ENCODE measurements at regions not wholly inside any gene's neighbourhood (a gene's known extent, or its start where the extent isn't known, plus 50 kb on each side); places are given as distances from the start of the nearest gene placed in this dataset.

DNA sequence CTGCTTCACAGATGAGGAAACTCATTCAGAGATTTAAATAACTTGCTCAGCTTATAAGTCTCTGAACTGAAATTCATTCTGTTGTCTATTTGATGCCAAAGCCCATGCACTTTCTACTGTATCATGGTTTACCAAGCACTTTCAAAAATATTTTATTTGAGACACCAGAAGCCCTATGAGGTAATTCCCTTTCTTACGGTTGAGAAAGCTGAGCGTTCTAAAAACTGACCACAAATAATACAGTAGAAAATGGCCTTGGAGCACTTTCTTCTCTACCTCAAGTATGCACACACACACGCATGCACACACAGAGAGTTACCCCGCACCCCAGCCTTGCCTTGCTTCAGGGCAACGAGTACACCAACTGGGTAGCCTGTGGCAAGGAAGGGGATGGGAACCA lies 228.5 kb downstream of the RFC3 start:
- DNase-seq, result no peak

DNA sequence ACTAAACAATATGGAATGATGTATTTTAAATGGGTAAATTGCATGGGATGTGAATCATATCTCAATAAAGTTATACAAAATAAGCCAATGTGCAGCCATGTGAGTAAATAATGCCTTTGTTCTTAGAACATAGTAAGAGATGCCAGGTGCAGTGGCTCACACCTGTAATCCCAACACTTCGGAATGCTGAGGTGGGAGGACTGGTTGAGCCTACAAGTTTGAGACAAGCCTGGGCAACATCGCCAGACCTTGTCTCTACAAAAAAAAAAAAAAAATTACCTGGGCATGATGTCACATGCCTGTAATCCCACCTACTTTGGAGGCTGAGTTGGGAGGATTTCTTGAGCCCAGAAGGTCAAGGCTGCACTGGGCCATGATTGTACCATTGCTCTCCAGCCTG lies 230.7 kb downstream of the RFC3 start:
- DNase-seq, result no peak

DNA sequence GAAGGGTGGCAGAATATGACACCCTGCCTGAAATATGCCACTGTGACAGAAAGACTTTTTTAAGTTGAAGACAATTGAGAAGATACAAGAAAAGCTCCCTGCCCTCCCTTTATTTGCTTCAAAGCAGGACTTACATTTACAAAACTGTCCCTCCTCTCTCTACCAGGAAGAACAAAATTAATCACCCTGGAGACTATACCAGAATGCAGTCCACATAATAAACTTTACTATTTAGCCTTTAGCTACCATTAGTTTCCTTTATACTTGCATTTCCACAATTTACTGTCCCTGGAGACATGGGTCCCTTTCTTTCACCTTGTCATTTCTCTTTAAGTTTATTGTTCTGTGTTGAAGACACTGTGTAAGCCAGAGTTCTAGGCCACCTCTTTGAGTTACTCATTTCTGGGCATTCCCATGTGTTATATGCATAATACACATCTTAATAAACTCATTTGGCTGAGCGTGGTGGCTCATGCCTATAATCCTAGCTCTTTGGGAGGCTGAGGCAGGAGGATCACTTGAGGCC lies 238.8 kb downstream of the RFC3 start:
- no peak for DNase-seq

DNA sequence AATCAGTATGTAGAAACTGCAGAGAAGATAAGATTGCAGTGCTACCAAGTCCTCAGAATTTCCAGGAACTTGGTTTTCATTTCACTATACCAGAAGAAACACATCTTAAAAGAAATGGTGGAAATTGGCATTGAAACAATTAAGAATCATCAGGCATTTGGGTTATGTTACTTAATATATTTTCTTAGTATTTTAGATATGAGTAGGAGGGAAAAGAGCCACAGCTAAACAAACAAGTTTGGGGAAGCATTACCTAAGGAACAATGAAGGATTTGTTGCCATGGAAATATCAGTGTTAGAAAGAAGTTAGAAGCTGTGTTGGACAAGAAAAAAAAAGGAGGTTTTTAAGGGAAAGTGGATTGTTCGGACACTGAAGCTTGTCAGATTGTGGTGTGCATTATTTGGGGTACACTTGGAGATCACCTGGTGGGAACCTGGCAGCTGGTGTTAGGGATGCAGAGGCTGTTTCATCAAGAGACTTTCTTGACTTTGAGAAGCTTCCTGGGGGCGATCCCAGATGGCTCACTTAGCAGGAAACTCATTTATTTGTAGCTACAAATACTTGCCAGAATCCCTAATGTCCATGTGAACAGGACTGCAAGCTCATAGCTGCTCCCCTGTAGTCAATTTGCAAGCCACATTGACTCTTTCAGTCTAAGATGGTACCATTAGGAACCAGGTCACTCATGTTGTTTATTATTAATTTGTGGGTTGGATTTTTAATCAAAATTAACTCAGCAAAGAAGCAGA lies 246.7 kb downstream of the RFC3 start:
- no peak for DNase-seq

DNA sequence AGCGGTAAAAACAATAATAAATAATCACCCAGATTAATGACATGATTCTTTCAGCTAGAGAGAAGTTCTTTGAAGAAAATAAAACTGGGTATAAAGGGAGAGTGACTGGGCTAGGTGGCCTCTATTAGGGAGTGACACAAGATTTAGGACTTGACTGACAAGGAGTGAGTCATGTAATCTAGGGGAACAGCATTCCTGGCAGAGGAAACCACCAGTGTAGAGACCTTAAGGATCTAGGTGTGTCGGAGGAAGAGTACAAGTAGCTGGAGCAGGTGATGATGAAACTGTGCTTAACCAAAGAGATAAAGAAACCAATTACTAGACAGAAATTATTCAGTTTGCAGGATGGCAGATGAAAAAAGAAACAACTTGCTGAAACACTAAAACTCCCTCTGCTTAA lies 248.0 kb downstream of the RFC3 start:
- DNase-seq, result no peak

DNA sequence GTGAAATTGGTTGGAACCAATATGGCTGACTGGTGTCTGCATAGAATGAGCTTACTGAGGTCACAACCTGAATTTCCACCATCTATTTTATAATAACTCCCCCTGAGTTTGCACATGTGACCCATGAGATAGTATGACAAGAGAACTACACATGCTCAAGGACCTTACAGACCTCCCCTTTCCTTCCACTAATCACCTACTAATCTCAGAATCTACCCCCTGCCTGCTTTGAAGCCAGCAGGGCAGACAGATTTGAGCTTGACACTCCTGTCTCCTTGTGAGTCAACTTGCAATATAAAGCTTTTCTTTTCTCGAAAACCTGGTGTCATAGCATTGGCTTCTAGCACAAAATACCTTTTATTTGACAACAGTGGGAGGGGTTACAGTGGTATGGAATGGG lies 248.4 kb downstream of the RFC3 start:
- DNase-seq, result no peak

DNA sequence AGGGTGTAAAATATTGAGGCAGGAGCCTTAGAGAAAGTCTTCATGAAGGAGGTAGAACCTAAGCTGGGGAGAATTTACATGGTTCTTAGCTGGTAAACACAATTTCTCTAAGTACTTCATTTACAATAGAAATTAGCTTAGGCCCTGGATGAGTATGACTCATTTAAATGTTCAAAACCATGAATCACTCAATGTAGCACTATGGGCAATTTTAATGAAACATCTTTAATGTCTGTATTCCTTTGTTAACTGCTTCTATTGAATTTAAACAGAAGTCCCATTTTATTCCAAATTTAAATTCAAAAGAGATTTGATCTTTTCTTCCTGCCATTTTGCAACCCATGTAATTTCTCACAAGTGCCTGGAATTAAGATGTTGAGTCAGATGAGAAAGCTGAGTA lies 252.1 kb downstream of the RFC3 start:
- no peak for DNase-seq

DNA sequence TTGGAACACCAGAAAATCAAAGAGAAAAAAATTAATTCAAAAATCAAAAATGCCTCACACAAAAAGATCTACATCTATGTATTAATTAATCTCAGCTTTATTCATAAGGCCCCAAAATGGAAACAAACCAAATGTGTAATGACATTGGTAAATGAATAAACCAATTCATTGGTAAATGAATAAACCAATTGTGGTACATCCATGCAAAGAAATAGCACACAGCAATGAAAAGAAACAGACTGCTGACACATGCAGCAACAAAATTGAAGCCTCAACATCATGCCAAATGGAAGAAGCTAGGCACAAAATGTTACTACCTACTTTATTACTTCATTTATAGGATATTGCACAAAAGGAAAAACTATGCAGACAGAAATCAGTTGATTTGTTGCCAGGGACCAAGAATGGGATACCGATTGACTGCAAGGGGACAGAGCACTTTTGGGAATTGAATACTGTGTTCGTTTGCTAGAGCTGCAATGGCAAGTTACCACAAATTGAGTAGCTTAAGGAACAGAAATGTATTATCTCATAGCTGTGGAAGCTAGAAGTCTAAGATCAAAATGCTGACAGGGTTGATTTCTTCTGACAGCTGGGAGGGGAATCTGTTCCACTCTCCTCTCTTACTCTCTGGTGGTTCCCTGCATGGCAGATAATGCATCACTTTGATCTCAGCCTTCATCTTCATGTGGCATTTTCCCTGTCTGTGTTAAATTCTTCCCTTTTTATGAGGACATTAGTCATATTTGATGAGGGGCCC lies 252.8 kb downstream of the RFC3 start:
- DNase-seq, result no peak

DNA sequence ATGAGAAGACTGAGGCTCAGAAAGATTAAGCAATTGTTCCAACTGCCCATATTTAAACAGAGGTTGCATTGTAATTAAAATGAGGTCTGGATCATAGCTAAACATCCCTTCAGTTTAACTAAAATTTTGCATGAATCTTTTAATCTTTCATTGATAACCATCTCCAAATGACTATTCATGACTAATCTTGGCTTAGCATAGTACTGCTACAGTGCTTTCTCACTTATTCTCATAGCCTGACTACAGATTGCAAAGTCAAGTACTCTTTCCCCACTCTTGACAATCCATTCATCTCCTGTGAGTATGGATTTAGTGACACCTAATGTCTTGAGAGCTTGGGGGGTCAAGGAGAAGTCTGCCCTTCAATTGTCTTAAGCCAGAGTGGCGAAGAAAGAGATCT lies 258.4 kb downstream of the RFC3 start:
- DNase-seq, result no peak

DNA sequence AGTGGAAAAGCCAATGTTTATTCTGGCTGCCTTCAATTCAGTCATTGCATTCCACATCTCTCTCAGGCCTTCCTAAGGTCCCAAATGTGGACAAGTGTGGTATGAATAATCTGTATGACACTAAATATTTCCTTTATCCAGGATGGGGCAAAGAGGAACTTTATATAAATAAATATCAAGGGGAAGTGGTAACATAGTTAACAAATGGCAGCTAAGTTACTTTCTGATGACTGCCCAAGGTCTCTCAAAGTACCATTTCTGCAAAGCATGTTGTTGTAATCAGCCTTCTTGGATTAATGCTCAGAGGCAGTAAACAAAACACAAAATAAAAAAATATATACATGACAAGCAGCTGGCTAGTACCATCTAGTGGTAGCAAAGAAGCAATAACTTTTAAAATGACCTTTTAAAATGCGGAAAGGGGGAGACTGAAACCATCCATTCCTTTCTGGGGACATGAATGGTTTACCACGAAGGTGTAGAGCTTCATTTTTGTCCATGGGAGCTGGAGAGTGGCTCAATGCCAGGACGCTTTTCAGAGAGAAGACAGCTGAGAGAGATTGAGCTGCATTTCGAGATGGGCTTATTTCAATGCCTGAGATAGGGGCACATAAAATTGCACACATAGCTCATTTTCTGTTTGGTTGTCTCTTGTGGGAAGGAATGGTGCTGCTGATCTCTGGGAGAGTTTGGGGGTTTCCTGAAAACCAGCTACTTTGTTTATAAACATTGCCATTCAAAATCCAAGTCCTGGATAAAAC lies 259.2 kb downstream of the RFC3 start:
- DNase-seq, result no peak

DNA sequence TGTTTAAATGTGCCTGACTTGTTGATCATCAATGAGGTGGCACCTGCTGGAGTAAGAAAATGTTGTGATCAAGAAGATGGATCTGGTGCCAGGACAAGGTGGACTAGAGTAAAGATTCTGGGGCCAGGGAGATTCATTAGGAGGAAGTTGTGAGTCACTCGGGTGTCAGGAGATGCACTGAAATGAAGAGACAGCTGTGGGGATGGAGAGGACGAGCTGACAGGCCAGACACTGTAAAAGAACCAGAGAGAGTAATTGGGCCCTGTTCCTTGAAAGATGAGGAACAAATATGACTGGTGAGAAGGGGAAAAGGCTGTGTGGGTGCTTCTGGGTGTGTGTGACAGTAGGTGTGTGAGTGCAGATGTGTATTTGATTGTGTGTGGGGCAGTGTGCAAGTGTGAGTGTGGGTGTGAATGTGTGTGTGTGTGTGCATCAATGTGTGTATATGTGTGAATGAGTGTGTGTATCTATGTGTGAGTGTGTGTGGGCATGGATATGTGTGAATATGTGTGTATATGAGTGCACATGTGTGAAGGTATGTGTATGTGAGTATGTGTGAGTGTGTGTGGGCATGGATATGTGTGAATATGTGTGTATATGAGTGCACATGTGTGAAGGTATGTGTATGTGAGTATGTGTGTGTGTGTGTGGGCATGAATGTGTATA lies 260.5 kb downstream of the RFC3 start:
- DNase-seq, result no peak

DNA sequence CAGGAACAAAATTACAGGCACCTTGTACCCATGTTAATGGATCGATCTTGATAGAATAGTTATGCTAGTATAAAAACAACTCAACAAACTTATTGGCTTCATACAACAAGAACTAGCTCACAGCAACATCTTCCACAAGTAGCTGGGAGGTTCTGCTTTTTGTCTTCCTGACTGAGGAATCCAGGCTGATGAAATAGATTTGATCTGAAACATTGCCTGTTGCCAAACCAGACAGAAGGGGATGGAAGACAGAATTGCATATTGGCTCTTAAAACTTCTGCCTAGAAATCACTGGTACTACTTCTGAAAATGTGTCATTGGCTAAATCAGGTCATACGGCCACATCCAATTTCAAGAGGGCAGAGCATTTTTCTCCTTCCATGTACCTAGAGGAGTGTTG lies 267.3 kb downstream of the RFC3 start:
- DNase-seq, result no peak

DNA sequence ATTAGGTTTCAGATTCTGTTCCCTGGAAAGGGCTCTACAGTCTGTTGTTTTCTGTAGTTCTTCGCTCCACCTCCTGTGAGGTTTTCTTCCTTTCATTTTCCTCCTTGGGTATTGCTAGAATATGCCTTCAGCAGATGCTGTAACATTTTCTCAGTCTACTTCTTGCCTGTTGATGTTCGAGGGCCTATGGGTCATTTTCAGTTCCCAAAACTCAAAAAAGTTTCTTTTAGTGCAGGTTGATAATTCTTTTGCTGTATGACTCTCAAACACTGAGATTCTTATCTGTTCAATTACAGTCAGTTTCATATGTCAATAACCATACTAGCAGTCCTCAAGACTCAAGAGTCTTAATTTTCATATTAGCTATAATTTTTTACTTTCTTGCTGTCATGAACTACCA lies 268.3 kb downstream of the RFC3 start:
- DNase-seq, result no peak

DNA sequence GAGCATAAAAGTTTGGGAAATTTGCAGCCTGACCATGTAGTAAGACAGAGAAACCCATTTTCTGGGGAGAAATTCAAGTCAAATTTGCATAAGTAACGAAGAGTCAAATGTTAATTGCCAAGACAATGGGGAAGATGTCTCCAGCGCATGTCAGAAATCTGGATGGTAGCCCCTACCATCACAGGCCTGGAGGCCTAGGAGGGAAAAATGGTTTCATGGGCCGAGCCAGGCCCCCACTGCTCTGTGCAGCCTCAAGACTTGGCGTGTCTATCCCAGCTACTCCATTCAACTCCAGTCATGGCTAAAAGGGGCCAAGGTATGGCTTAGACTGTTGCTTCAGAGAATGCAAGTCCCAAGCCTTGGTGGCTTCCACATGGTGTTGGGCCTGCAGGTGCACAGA lies 269.8 kb downstream of the RFC3 start:
- DNase-seq, result no peak

DNA sequence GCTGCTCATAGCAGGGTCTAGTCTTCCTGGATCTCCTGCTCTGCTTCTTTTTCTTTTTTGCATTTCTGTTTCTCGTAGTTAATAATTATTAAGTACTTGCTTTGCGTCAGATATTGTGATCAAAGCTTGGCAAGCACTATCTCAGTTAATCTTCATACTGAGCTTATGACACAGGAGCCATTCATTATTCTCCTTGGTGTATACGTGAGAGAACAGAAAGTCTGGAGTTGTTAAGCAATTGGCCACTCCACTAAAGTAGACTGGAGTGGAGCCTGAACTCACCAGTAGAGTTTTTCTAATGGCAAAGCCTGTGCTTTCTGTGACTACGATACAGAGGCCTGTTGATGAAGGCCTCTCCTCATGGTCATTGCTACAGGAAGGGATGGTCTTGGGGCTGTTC lies 285.9 kb downstream of the RFC3 start:
- DNase-seq, result no peak

DNA sequence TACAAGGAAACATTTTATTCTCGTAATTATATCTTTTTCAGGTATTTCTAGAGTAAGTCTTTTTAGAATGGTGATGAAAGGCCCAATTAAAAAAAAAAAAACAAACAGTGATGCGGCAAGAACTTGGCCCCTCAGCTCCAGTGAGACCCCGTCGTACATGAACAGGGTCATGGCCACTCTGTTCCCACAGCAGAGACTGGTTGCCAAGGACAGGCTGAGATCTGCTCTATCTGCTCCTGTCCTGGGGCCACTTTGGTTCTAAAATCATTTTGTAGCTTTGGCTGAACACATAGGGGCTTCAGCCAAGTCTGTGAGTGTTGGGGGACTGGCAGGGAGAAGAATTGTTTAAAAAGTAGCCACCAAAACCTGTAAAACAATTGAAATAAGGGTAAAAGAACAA lies 286.9 kb downstream of the RFC3 start:
- DNase-seq, result no peak

DNA sequence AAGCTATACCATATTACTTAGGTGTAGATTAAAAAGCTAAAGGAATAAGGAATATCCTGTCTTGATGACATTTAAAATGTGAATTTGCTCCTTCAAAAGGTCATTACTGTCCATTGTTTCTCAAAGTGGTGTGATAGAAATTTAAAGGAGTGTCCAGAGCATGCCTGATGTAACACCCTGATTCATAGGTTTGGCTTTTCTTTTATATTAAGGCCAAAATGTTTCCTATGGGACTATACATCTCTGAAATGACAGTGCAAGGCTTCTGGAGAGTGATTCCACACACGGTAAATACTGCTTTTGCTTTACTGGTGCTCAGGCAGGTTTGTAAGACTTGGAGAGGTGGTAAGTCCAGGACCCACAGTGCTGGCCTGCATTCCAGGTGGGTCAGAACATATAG lies 289.9 kb downstream of the RFC3 start:
- DNase-seq, result no peak

DNA sequence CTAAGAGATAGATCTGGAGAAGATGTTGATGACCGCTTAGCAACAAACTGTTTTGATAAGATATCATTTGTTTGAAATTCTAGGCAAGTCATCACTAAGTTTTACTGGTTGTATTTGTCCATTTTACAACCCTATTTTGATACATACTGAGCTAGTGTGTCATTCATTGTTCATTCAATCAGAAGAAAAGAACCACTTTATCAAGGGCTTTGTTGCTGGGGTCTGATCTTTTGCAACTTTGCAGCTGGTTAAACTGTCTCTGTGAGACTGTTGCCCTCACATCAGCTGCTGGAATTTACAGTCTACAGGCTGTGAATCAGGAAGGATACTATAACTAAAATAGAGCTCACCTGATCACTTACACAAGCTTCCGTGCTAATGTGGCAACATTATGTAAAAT lies 290.5 kb downstream of the RFC3 start:
- DNase-seq, result no peak

DNA sequence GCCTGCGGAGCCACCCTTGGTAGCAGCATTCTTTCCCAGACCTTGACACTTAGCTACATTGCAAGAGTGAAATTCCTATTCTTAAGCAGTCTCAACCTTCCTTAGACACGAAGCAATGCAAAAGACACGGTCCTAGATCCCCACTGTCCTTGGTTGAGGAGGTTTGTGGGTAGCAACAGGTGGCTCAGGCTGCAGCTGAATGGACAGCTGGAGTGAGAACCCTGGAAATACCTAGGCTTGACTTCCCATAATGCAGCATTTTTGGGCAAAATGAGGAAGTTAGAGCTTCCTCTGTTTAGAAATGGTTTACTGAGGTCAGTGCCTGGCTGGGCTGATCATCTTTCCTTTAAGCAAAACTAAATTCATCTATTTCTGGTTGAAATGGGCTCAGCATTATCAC lies 296.6 kb downstream of the RFC3 start:
- DNase-seq, result no peak

DNA sequence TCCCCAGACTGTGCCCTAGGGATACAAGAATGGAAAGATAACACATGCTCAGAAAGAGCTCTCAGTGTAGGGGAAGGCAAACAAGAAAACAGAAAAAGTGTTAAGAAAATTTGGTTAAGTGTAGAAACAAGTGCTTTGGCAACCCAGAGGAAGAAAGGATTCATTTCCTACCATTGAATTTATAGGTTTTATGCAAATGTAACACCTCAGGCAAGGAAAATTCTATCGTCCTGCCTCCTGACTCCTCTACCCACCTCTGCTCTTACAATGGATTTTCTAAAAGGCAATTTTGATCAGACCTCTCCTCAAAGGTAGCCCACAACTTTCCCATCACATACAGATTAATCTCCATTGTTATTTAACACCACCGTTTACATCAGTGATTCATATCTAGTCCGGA lies 298.7 kb downstream of the RFC3 start:
- DNase-seq, result no peak

DNA sequence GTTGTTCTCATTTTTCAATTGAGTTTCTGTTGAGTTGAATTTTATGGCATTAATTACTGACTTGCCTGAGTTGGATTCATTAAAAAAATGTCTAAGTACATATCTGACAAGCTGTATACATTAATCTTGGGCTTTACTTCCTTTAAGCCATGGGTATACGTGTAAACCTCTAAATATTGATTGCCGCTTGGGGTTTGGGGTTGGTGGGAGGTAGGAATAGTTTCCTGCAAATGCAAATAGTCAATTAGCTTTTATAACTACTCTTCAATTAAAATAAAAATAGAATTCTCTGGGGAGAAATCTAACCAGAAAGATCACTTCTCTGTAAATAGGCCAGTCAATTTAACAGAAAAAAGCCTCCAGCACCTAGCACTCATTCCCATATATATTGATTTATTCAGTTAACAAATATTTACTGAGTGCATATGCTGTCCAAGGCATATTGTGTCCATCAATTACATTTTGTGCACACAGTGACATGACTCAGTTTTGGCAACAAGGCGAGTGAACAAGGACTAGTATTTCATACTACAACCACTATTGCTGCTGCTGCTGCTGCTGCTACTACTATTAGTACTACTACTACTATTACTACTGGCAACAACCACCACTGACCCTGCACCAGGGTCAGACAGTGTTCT lies 306.8 kb downstream of the RFC3 start:
- no peak for DNase-seq

DNA sequence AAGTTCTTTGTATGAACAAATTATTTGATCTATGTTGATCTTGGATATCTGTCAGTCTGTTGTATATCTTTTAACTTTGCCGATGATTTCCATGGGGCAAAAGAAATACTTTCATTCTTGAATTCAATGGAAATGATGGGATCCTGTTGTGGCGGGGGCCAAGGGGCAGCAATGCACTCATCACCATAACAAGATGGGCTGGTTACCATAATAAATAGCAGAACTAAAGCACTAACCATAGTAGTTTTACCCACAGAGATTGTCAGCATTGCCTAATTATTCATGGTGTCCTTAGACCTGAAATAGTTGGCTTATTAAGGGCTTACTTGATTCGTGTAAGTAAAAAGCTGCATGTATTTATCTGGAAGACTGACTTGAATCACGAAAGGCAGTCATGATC lies 309.6 kb downstream of the RFC3 start:
- DNase-seq, result no peak

DNA sequence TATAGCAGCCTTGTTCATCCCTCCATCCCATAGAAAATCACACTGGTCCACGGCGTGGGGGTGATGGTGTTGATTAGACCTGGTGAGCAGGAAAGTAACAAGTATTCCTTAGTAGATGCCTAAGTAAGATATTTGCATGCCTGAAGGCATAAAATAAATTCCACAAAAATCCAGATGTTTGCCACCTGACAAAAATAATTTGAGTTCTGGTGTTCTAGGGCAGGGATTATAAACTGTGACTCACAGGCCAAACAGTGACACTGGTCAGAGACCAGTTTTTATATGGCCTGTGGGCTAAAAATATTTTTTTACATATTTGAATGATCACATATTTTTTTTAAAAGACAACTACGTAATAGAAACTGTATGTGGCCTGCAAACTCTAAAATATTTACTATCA lies 310.7 kb downstream of the RFC3 start:
- DNase-seq, result no peak
